ENCODE measurements at regions not wholly inside any gene's neighbourhood (a gene's known extent, or its start where the extent isn't known, plus 50 kb on each side); places are given as distances from the start of the nearest gene placed in this dataset.

- in situ Hi-C loops (cut with HindIII; ENCODE audit: low pct_unique_long_range_greater_than_20kb, low sequenced_read_pairs) = no loop called here
- no peak for DNase-seq (ENCODE audit: low read depth)
Measured at GRCh38 chr7:124398937-124399552, 366.2 kb upstream of the TMEM229A start.

DNA sequence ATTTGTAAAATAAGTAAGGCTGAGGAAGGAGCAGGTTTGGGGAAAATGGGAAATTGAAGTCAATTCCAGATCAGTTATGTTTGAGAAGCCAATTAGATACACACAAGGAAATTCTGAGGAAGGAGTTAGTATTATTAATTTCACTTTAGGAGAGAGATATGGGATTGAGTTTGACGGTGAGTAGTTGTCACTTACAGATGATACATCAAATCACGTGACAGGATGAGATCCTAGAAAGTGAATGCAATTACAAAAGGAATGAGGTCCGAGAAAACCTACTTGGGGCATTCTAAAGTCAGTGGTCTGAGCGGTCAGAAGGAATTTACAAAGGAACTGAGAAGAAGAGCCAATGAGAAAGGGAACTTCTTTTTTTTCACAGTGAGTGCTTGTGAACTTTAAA is 364.3 kb upstream of the TMEM229A start:
- in situ Hi-C loops (cut with HindIII; ENCODE audit: low pct_unique_long_range_greater_than_20kb, low sequenced_read_pairs) = no loop called here
- DNase-seq (ENCODE audit: low read depth) = no peak

GRCh38 chr7:124390301-124390700 is 357.4 kb upstream of the TMEM229A start:
- no peak for DNase-seq (ENCODE audit: low read depth)
- in situ Hi-C loops (cut with HindIII; ENCODE audit: low pct_unique_long_range_greater_than_20kb, low sequenced_read_pairs) = no loop called here

GRCh38 chr7:124388751-124389150 is 355.9 kb upstream of the TMEM229A start:
- peak; percentile 59 for DNase-seq (ENCODE audit: low read depth)
- in situ Hi-C loops (cut with HindIII; ENCODE audit: low pct_unique_long_range_greater_than_20kb, low sequenced_read_pairs) = no loop called here

DNA sequence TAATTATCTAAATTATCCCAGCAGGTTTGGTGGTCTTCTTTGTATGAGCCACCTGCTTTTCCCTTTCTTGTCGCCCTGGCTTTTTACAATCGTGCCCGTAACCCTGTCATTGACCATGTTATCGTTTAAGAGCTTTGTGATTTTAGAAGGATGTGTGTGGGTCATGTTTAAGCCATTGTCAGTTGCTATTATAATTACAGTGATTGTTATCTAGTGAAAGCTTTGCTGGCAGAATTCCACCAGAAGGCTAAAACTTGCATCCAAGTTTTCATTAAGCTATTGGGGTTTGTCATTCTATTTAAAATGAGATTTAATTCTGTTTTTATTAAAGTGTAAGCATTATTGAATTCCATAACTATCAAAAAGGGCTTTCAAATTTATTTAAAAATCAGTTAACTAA is 354.2 kb upstream of the TMEM229A start:
- in situ Hi-C loops (cut with HindIII; ENCODE audit: low pct_unique_long_range_greater_than_20kb, low sequenced_read_pairs) = no loop called here
- no peak for DNase-seq (ENCODE audit: low read depth)

DNA sequence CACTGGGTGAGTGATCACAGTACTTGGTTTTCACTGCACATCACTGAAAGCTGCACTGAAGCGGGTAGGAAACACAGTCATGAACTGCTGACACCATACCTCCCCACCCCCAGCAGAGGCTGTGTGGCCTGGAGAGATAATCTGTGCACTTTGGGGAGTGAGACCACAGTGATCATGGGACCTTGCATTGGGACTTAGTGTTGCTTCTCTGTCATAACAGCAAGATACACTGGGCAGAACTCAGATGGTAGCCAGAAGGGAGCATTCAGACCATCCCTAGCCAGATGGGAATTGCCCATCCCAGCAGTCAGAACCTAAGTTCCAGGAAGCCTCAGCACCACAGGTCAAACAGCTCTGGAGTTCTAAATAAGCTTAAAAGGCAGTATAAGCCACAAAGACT is 346.4 kb upstream of the TMEM229A start:
- DNase-seq (ENCODE audit: low read depth) = no peak
- in situ Hi-C loops (cut with HindIII; ENCODE audit: low pct_unique_long_range_greater_than_20kb, low sequenced_read_pairs) = no loop called here

GRCh38 chr7:124376111-124376510 is 343.2 kb upstream of the TMEM229A start:
- in situ Hi-C loops (cut with HindIII; ENCODE audit: low pct_unique_long_range_greater_than_20kb, low sequenced_read_pairs) = no loop called here
- DNase-seq (ENCODE audit: low read depth) = no peak

- in situ Hi-C loops (cut with HindIII; ENCODE audit: low pct_unique_long_range_greater_than_20kb, low sequenced_read_pairs) = no loop called here
- DNase-seq (ENCODE audit: low read depth) = no peak
Measured at GRCh38 chr7:124375391-124375790, 342.5 kb upstream of the TMEM229A start.

GRCh38 chr7:124369310-124369709 is 336.4 kb upstream of the TMEM229A start:
- no peak for DNase-seq (ENCODE audit: low read depth)
- in situ Hi-C loops (cut with HindIII; ENCODE audit: low pct_unique_long_range_greater_than_20kb, low sequenced_read_pairs) = no loop called here

DNA sequence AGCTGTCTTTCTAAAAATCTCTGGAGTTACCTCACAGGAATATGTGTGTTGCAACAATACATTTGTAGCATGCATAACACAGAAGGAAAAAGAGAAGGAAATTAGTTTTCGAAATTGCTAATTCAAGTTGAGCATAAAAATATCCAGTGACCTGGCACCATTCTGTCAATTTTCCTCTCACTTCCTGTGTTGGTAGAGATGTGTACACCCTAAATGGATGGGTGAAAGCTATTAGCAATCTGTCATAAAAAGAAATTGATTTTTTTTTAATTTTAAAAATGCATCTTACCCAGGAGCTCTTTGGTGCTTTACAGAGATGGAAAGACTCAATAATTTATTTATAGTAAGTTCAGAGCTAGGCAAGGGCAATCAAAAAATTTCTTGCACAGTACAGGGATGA is 333.3 kb upstream of the TMEM229A start:
- DNase-seq (ENCODE audit: low read depth) = no peak
- in situ Hi-C loops (cut with HindIII; ENCODE audit: low pct_unique_long_range_greater_than_20kb, low sequenced_read_pairs) = no loop called here

DNA sequence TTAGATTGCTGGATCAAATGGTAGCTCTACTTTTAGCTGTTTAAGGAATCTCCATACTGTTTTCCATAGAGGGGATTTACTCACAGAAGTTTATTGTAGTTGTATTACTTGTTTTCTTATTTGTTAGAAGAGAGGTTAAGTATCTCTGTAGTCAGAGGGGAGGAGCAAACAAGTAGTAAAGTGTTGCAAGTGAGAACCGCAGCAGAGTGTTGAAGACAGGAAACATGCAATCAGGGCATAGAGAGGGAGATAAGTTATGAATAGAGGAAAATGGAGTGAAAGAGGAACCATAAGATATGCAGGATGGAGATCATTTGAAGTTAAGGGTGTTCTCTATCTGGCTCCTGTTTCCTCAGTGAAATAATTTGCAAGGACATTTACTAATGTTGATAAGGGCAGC is 331.4 kb upstream of the TMEM229A start:
- in situ Hi-C loops (cut with HindIII; ENCODE audit: low pct_unique_long_range_greater_than_20kb, low sequenced_read_pairs) = no loop called here

DNA sequence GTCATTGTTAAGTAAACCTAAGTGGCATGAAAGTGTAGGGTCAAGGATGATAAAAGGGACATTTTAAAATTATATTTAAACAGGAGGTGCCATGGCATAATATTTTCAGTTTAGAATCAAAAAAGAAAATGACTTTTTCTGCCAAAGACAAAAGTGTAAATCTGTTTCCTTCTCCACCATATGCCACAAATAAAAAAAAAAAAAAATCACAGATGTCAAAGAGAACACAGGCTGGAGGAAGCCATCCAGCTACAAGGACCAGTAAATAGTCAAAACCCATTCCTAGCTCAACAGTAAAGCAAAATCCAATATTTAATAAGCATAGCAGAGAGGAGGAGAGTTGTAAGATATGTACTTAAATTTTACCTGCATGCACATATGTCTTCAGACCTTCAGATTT is 321.3 kb upstream of the TMEM229A start:
- no peak for DNase-seq (ENCODE audit: low read depth)
- in situ Hi-C loops (cut with HindIII; ENCODE audit: low pct_unique_long_range_greater_than_20kb, low sequenced_read_pairs) = no loop called here

More for the DNA sequence above, 331.4 kb upstream of the TMEM229A start:
- DNase-seq (ENCODE audit: low read depth) = no peak

DNA sequence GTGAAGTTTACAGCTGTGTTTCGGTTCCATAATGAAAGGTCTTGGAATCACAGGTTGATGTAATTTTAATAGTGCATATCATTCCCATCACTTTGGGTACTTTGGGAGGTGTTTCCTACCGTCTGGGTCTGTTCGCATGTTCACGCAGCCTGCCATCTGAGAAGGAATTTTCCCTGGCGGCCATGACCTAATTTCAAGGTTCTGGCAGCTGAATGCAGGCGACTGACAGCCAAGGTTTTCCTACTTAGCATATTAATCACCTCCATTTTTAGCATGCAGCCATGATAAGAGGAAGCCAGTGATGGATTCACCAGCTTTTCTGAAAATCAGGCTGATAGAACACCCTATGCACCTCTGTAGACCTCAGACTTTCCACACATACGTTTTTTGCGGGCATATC is 319.1 kb upstream of the TMEM229A start:
- no peak for DNase-seq (ENCODE audit: low read depth)

GRCh38 chr7:124349443-124349842 is 316.6 kb upstream of the TMEM229A start:
- in situ Hi-C loops (cut with HindIII; ENCODE audit: low pct_unique_long_range_greater_than_20kb, low sequenced_read_pairs) = no loop called here

More for the DNA sequence above, 319.1 kb upstream of the TMEM229A start:
- in situ Hi-C loops (cut with HindIII; ENCODE audit: low pct_unique_long_range_greater_than_20kb, low sequenced_read_pairs) = no loop called here

DNA sequence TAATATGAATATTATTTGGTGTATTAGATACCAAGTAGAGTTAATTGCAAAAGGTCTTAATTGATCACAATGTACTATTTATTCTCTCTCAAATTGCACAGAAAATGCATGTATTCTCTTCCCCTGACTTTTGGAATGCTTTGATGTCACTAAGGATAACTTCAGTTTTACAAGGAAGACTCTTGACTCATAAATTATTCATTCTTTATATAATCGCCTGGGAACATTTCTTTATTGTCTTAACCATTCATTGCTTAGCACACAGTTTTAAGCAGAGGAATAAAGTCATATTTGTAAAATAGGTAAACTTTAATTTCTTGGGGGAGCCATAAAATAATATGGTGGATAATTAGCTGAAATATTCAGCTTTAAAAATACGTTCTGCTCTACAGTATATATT is 306.0 kb upstream of the TMEM229A start:
- in situ Hi-C loops (cut with HindIII; ENCODE audit: low pct_unique_long_range_greater_than_20kb, low sequenced_read_pairs) = no loop called here
- no peak for DNase-seq (ENCODE audit: low read depth)

More at GRCh38 chr7:124349443-124349842, 316.6 kb upstream of the TMEM229A start:
- no peak for DNase-seq (ENCODE audit: low read depth)

GRCh38 chr7:124330731-124331407 is 298.0 kb upstream of the TMEM229A start:
- DNase-seq (ENCODE audit: low read depth) = no peak
- in situ Hi-C loops (cut with HindIII; ENCODE audit: low pct_unique_long_range_greater_than_20kb, low sequenced_read_pairs) = no loop called here

GRCh38 chr7:124328774-124329173 is 295.9 kb upstream of the TMEM229A start:
- DNase-seq (ENCODE audit: low read depth) = peak; percentile 4
- in situ Hi-C loops (cut with HindIII; ENCODE audit: low pct_unique_long_range_greater_than_20kb, low sequenced_read_pairs) = no loop called here

GRCh38 chr7:124324262-124324661 is 291.4 kb upstream of the TMEM229A start:
- in situ Hi-C loops (cut with HindIII; ENCODE audit: low pct_unique_long_range_greater_than_20kb, low sequenced_read_pairs) = no loop called here

GRCh38 chr7:124323597-124323996 is 290.7 kb upstream of the TMEM229A start:
- no peak for DNase-seq (ENCODE audit: low read depth)
- in situ Hi-C loops (cut with HindIII; ENCODE audit: low pct_unique_long_range_greater_than_20kb, low sequenced_read_pairs) = no loop called here

More at GRCh38 chr7:124324262-124324661, 291.4 kb upstream of the TMEM229A start:
- no peak for DNase-seq (ENCODE audit: low read depth)

DNA sequence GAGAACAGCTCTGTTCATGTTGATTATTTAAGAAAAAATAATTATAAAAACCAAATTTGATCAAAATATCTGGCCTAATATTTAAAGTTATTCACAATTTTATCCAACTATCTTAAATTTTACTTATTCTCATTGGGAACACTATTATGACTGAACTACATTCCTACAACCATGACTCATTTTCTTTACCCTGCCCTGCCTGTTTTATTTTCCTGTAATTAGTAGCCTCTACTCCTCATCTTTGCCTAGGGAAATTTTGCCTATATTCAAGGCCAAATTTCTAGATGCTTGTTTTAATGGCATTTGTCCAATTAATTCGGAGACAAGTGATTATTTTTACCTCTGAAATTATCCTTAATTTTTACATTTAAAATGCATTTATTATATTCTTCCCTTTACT is 289.7 kb upstream of the TMEM229A start:
- no peak for DNase-seq (ENCODE audit: low read depth)
- in situ Hi-C loops (cut with HindIII; ENCODE audit: low pct_unique_long_range_greater_than_20kb, low sequenced_read_pairs) = no loop called here

Measured in Caki2 (cell line).